ENCODE measurements at regions not wholly inside any gene's neighbourhood (a gene's known extent, or its start where the extent isn't known, plus 50 kb on each side); places are given as distances from the start of the nearest gene placed in this dataset.

DNA sequence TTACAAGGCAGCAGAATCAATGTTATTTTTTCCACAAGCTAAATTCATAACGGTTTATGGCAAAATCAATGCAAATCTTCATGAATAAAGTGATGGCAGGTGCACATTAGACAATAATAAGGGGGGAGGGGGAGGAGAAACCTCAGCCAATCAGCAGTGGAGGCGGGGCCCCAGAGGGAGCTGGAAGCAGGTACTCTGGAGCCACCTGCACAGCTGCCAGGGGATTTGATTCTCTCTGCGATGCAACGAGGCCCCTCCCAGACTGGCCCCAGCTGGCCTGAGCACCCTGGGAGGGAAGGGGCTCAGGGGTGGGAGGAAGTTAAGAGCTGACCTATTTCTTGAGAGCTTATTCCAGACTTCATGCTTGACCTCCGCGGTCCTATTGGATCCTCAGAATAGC, 127.8 kb upstream of the IGSF21 start:
- no peak for DNase-seq

DNA sequence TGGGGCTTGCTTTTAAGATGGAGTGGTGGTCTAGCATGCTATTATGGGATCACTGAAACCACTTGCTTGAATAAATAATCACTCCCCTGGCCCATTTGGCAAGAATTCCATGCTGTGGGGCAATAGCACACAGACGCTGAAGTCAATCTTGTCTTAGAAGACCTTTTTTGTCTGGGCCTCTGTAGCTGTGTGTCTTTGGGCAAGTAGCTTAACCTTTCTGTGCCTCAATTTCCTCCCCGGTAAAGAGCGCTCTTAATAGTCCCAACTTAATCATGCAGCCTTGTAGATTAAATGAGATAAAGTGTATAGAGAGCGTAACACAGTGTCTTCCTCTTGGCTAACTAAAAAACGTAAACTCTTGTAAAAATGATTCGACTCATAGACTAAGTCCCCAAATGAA, 125.4 kb upstream of the IGSF21 start:
- no peak for DNase-seq

- no peak for DNase-seq
Observed at GRCh38 chr1:17984583-17984982, 123.0 kb upstream of the IGSF21 start.

- DNase-seq, result no peak
Observed at GRCh38 chr1:17986156-17986555, 121.4 kb upstream of the IGSF21 start.

- DNase-seq, result no peak
Observed at GRCh38 chr1:17990401-17990800, 117.2 kb upstream of the IGSF21 start.

DNA sequence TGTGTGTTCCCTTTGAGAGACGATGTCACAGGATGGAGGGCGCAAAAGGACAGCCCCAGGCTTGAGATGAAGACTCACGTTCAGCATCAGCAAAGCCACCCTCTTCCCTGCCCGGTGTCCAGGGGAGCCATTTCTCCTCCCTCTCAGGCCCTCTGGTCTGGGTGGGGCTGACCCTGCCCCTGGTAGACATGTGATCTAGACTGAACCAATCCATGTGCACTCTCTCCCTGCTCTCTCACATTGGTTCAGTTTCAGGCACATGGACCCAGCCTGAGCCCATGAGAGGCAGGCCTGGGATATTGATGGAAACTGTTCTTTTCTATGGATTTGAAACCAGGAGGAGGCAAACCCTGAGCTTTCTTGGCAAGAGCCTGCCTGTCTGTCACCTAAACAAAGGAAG, 115.6 kb upstream of the IGSF21 start:
- no peak for DNase-seq

- DNase-seq, result no peak
Observed at GRCh38 chr1:17992800-17993199, 114.8 kb upstream of the IGSF21 start.

DNA sequence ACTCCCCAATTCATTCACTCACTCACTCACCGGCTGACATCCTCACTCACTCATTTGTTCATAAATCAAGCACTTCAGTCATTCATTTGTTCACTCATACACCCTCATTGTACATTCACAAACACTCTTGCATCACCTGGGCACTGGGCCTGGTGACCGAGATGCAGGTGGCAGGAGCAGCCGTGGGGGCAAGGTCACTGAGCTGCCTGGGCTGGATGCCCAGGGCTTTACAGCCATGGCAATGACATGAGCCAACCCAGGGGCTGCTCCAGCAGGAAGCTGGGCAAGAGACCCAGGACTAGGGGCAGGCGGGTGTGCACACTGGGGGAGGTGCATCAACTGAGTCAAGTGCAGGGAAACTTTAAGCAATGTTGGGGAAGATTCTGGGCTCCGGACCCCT, 113.6 kb upstream of the IGSF21 start:
- no peak for DNase-seq

DNA sequence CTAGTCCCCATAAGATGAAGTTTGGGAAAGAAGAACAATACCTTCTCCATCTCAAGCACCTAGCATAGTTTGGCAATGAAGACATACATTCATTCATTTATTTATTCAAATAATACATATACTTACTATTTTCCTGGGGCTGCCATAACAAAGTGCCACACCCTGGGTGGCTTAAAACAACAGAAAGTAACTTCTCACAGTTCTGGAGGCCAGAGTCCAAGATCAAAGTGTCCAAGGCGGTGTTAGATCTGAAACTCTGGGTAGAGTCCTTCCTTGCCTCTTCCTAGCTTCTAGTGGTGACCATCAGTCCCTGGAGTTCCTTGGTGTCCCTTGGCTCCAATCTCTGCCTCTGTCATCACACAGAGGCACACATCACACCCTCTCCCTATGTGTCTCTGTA, 112.1 kb upstream of the IGSF21 start:
- DNase-seq, result no peak

DNA sequence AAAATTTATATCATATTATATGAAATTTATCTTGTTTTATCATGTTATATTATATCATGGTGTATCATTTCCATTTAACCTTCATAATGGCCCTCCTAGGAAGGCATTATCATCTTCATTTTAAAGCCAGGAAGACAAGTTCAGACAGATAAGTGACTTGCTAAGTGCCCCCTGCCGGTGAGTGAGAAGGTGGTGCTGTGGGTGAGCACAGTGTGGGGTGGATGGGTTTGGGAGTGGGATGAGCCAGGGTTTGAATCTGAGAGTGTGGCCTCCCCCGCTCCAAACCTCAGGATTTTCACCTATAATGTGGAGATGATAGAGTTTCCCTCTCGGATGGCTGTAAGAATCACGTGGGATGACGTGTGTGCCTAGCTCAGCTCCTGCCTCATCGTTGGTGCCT, 108.7 kb upstream of the IGSF21 start:
- no peak for DNase-seq

DNA sequence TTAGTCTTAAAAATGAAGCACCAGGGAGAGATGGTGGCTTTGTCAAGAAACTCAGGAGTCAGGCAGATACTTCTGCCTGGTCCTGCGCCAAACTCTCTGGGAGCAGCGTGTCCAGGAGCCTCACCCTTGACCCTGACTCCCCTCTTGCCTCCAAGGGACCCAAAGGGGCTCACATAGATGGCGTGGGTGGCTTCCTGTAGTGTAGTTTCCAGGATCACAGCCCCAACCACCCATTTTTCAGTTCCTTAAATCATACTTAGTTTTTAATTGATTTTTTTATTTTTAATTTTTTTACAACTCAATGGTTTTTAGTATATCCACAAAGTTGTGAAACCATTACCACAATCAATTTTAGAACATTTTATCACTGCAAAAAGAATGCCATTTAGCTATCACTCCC, 107.7 kb upstream of the IGSF21 start:
- DNase-seq, result no peak

DNA sequence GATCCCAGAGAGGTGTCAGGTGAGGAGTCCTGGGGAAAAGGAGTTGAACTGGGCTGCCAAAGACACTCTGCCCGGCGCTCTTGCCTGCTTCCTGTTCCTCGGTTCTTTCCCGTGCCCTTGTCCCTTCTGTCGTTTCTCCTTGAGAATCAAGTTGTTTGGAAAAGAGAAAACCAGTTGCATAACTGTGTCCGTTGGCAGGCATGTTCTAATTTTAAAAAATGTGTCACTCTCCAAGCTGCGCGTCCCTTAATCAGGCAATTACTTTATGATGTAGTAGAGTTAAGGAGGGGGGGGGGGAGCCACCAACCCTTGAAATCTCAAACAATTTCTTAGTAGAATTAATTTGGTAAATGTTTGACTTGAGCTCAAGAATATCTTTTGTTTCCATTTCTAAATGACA, 105.9 kb upstream of the IGSF21 start:
- DNase-seq, result no peak

DNA sequence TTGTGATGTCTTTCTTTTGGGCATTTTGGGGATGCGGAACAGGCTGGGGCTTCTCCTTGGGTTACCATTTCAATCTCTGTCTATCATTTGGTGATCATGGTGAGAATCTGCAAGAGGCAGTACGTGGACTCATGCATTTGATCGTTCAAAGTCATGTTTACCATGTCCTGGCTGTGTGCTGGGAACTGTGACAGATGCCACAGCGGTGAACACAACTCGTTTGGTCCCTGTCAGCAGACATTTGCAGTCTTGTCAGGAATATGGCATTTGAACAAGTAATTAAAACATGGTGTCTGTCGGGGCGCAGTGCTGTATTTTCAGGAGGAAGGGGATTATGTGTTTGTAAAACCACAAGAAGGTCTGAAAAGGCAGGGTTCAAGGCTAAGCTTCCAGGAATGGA, 103.3 kb upstream of the IGSF21 start:
- no peak for DNase-seq

DNA sequence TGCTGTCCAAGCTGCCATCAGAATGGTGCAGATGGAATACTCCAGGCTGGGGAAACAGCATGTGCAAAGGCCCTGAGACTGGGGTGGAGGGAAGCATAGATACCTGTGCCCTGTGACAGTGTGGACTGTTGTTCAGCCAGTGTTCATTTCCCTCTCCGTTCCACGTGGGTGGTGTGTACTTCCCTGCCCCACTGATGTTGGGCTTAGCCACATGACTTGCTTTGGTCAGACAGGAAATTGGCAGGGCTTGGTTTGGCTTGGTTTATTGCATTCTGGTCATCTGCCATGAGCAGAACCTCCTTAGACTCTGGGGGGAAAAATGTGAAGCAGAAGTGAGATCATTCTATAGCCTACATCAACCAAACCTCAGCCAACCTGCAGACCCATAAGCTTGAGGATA, 102.4 kb upstream of the IGSF21 start:
- DNase-seq, result no peak

DNA sequence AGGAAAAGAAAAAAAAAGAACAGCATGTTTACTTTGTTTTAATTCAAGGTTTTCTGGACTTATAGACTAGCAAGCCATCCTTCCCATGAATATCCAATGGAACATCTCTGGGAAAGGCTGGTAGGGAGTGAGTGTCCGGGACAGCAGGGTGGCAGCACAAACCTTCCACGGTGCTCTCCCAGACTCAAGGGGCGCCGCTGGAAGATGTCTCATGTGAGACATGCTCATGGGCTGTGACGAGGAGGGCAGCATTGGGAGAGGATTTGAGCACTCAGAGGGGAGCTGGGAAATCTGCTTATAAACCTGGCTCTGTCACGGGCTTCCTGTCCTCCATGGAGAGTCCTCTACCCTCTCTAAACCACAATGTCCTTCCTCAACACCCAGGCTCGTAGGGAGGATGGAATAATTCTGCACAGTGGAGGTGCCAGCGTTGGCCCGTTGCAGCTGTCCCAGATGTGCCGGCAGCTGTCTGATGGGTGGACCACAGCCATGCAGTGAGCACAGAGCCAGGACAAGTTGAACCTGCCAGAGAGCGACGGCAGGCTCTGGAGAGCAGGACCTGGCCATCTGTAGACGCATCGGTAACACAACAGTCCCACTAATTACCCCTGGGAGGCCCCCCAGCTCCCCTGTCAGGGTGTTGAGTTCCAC, 100.1 kb upstream of the IGSF21 start:
- DNase-seq, result no peak

GRCh38 chr1:18008081-18008480, 99.5 kb upstream of the IGSF21 start:
- no peak for DNase-seq

DNA sequence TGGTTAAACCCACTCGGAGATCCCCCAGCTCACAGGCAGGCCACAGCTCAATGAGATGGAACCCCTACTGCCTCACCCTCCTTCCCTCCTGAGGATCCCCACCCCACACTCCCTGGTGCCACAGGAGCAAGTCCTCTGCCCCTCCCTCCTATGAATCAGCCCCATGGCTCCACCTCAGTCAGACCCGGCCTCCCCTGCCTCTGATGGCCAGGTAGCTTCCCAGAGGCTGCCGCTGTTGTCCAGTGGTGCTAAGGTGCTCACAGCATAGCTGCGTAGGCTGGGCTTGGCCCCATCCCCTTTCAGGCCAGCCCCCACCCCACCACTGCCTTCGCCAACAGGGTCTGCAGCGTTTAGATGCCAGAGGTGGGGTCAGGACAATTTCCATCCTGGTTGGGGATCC, 98.5 kb upstream of the IGSF21 start:
- no peak for DNase-seq

- no peak for DNase-seq
Observed at GRCh38 chr1:18009478-18009961, 98.1 kb upstream of the IGSF21 start.

DNA sequence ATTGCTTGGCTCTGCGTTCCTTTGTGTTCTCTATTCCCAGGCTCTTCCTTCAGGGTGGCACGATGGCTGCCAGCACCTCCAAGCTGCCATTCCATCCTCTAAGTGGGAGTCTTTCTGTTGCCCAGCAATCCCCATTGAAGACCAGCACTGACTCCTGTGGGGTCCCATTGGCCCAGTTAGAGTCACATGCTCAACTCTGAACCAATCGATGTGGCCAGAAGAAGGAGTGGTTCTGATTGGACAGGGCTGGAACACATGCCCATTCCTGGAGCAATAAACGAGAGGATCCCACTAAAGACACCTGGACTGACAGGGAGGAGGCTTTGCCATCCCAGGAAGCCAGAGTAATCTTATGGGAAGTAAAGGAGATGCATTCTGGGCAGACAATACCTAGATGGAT, 97.2 kb upstream of the IGSF21 start:
- DNase-seq, result no peak

DNA sequence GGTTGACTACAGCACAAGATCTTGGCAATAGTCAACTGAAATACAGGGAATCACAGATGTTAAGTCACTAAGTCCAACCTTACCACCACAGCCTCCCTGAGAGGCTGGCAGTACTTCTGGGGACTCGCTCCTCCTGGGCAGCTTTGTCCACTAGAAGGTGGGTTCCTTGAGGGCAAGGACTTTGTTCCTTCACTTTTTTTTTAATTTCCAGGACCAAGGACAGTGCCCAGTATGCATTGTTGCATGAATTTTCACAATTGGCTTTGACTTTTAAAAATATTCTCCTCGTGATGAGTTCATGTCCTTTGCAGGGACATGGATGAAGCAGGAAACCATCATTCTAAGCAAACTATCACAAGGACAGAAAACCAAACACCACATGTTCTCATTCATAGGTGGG, 96.7 kb upstream of the IGSF21 start:
- no peak for DNase-seq

DNA sequence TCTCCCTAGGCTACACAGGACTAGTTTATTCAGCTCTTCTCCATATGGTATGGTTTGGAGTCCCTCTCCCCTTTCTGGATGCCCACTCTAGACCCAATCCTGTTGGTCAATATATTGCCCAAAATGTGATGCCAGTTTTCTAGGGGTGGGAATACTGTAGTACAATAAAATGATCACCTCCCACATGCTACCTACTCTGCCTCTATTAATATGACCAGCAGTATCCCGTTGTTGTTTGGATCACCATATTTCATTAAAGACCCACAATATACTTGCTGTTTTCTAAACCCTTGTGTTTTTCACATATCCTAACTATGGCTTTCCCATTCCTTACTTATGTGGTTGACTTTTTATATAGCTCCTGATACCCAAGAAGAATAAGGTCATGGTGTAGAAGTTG, 95.9 kb upstream of the IGSF21 start:
- no peak for DNase-seq

DNA sequence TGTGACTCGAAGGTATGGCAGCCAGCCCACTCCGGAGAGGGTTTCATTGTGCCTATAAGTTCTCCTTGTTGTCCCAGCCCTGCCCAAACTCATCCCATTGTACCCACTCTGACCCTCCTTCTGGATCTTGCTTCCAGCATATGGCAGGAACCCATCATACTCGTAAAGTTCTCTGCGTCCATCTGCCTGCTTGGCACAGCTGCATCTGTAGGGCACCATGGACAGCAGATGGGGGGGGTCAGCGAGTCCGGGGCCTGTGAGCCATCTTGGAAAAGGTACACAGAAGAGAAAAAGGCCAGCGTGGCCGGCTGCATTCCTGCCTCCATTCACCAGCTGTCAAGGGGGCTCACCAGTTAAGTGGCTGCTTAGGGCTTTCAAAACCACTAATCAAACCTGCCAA, 94.9 kb upstream of the IGSF21 start:
- no peak for DNase-seq

DNA sequence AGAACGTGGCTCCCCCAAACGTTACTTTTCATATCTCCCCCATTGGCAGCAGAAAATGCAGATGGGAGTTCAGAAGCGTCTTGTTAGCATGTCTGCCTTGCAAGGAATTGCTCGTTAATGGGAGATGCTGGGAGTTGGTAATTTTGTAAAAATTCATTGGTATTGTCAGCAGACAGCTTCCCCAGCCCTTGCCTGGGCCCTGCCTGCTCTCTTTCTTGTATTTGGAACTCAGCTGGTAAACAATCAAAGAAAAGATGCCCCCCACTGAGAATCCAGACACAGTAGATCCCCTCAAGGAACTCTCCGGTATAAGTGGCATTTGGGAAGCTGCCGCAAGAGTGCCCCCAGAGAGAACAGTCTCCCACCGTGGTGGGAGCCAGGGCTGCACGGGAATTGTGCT, 94.4 kb upstream of the IGSF21 start:
- DNase-seq, result no peak

GRCh38 chr1:18015719-18016118, 91.9 kb upstream of the IGSF21 start:
- DNase-seq, result no peak

- DNase-seq, result no peak
Observed at GRCh38 chr1:18018366-18018765, 89.2 kb upstream of the IGSF21 start.

All from activated effector memory CD4-positive, alpha-beta T cell treated with anti-CD3 and anti-CD28 coated beads, Interleukin-2, amount 50 U/mL, for 16 hours (primary cell).